Upper lobe of left lung (tissue), 6 donors: ENCODE measurements at regions not wholly inside any gene's neighbourhood (a gene's known extent, or its start where the extent isn't known, plus 50 kb on each side); places are given as distances from the start of the nearest gene placed in this dataset.
"Not testable (repeated sequence)": the region's sequence is repeated elsewhere in the genome, so short reads cannot be mapped to it uniquely, and the experiment has no call there.

Source experiments
- ATAC-seq, 2 donors: fragments of 200-7000 bp; cut with Tn5 transposase; one replicate each; pipeline ENCODE4 v1.9.1; 2022; ENCODE audit warnings: mild to moderate bottlenecking in 2 of 2, moderate library complexity in 2 of 2; ENCODE audit not compliant: low FRiP score in 2 of 2
- DNase-seq, 2 donors: peaks; one replicate each; pipeline ENCODE4 v3.0.0-alpha.2; 2019 to 2020
- H3K27ac ChIP-seq, 4 donors: fragments of 200-600 bp; sonication (generic); one replicate each; pipeline ENCODE4 v1.5.1; 2016 to 2019
- H3K27me3 ChIP-seq, 4 donors: fragments of 200-600 bp; sonication (generic); one replicate each; pipeline ENCODE4 v1.5.1; 2017 to 2019
- H3K36me3 ChIP-seq, 4 donors: fragments of 200-600 bp; sonication (generic); one replicate each; pipeline ENCODE4 v1.5.1; 2016 to 2019
- H3K4me1 ChIP-seq, 4 donors: fragments of 200-600 bp; sonication (generic); one replicate each; pipeline ENCODE4 v1.5.1; 2018 to 2019
- H3K4me3 ChIP-seq, 4 donors: fragments of 200-600 bp; sonication (generic); one replicate each; pipeline ENCODE4 v1.5.1; 2017 to 2019; ENCODE audit warnings: mild to moderate bottlenecking in 2 of 4, moderate library complexity in 1 of 4
- H3K9me3 ChIP-seq, 4 donors: fragments of 200-600 bp; sonication (generic); one replicate each; pipeline ENCODE4 v1.5.1; 2018 to 2019
- CTCF ChIP-seq, 6 experiments: fragments of 450-650 bp in 4 of 6; fragments of 200-600 bp in 2 of 6; sonication (generic) in 2 of 6; IDR thresholded peaks; one replicate each; pipeline ENCODE4 v1.5.1; 2016 to 2019; ENCODE audit warnings: antibody characterized with exemption in 6 of 6
- EP300 ChIP-seq, 4 donors: sonication (generic); formaldehyde crosslinking; IDR thresholded peaks; one replicate each; pipeline ENCODE4 v1.5.1; 2017; ENCODE audit warnings: antibody characterized with exemption in 4 of 4, control low read depth in 2 of 4
- POLR2A ChIP-seq, 4 donors: fragments of 450-650 bp; IDR thresholded peaks; one replicate each; pipeline ENCODE4 v1.5.1; 2016 to 2017; ENCODE audit warnings: antibody characterized with exemption in 4 of 4, mild to moderate bottlenecking in 2 of 4
- POLR2AphosphoS5 ChIP-seq, 2 donors: sonication (generic); formaldehyde crosslinking; IDR thresholded peaks; one replicate each; pipeline ENCODE4 v1.5.1; 2017; ENCODE audit warnings: antibody characterized with exemption in 2 of 2
- WGBS, 2 donors: methylation state at CpG; one replicate each; pipeline ENCODE4 v1.1.5; 2017 to 2018; 5-methylcytosine and 5-hydroxymethylcytosine counted together
- donor health status: DM: no; HTN: no; CAD: no; lungs with moderate emphysema.
- donor health status: DM: no; HTN: yes; CAD: no; lungs with severe emphysema.

- DNase-seq: peak in 1 of 2 donors; percentile 11
- 81 to 93% methylated on average over 5 to 11 of the region's 11 CpGs for WGBS, 2 donors
- H3K9me3 ChIP-seq: no peaks in the 10 kb centered on the region
These were observed 854.1 kb downstream of the TBC1D22A start for GRCh38 chr22:47616396-47617020.

GRCh38 chr22:47615051-47615450 is 852.6 kb downstream of the TBC1D22A start:
- Histone ChIP-seq H3K27ac (no peak overlapping the region), H3K36me3 (no peaks in the 10 kb centered on the region), H3K4me3 (no peak overlapping the region), H3K4me1 (no peaks in the 10 kb centered on the region), H3K27me3 (no peaks in the 10 kb centered on the region), H3K9me3 (peaks cover 0 to 3% (median 0%) of the 10 kb centered on the region in 4 donors)
- TF ChIP-seq CTCF (IDR thresholded peaks at IDR 0.05): no peak
- TF ChIP-seq EP300 (IDR thresholded peaks at IDR 0.05): no peak
- TF ChIP-seq POLR2AphosphoS5 (IDR thresholded peaks at IDR 0.05): no peak
- no peak for TF ChIP-seq POLR2A (IDR thresholded peaks at IDR 0.05)
- ATAC-seq: no peak
- 81 to 85% methylated on average over 10 of the region's 10 CpGs for WGBS, 2 donors
- DNase-seq: no peak

More at GRCh38 chr22:47616396-47617020, 854.1 kb downstream of the TBC1D22A start:
- H3K36me3 ChIP-seq: no peaks in the 10 kb centered on the region
- no peaks in the 10 kb centered on the region for H3K4me1 ChIP-seq
- TF ChIP-seq CTCF (IDR thresholded peaks at IDR 0.05) (no peak), POLR2A (IDR thresholded peaks at IDR 0.05) (no peak)
- no peak for ATAC-seq
- no peak overlapping the region for H3K4me3 ChIP-seq
- H3K27me3 ChIP-seq: no peaks in the 10 kb centered on the region
- no peak overlapping the region for H3K27ac ChIP-seq

- H3K27me3 ChIP-seq: no peaks in the 10 kb centered on the region
- no peak overlapping the region for H3K4me3 ChIP-seq
- H3K4me1 ChIP-seq: no peaks in the 10 kb centered on the region
- no peaks in the 10 kb centered on the region for H3K36me3 ChIP-seq
- DNase-seq: no peak
- no peak for ATAC-seq
- peaks cover 0 to 3% (median 0%) of the 10 kb centered on the region in 4 donors for H3K9me3 ChIP-seq
- H3K27ac ChIP-seq: no peak overlapping the region
- TF ChIP-seq POLR2A (IDR thresholded peaks at IDR 0.05): no peak
- no peak for TF ChIP-seq EP300 (IDR thresholded peaks at IDR 0.05)
- TF ChIP-seq POLR2AphosphoS5 (IDR thresholded peaks at IDR 0.05): no peak
- TF ChIP-seq CTCF (IDR thresholded peaks at IDR 0.05): no peak
- WGBS, 2 donors: 85 to 94% methylated on average over 12 to 13 of the region's 13 CpGs
These were observed 851.3 kb downstream of the TBC1D22A start for GRCh38 chr22:47613606-47614350.

GRCh38 chr22:47613181-47613580 is 850.7 kb downstream of the TBC1D22A start:
- H3K36me3 ChIP-seq, DNase-seq, H3K27ac ChIP-seq, H3K4me1 ChIP-seq, H3K4me3 ChIP-seq, ATAC-seq, H3K9me3 ChIP-seq, H3K27me3 ChIP-seq: not testable (repeated sequence)
- WGBS, 2 donors: 73 to 76% methylated on average over 11 of the region's 11 CpGs

GRCh38 chr22:47612311-47612910 is 850.0 kb downstream of the TBC1D22A start:
- H3K4me1 ChIP-seq: no peaks in the 10 kb centered on the region
- ATAC-seq (no peak), DNase-seq (no peak)
- WGBS, 2 donors: 73 to 77% methylated on average over 17 of the region's 17 CpGs
- H3K27me3 ChIP-seq: no peaks in the 10 kb centered on the region
- no peak overlapping the region for H3K4me3 ChIP-seq
- TF ChIP-seq CTCF (IDR thresholded peaks at IDR 0.05) (no peak), POLR2AphosphoS5 (IDR thresholded peaks at IDR 0.05) (no peak), EP300 (IDR thresholded peaks at IDR 0.05) (no peak), POLR2A (IDR thresholded peaks at IDR 0.05) (no peak)
- no peaks in the 10 kb centered on the region for H3K36me3 ChIP-seq
- peaks cover 0 to 3% (median 0%) of the 10 kb centered on the region in 4 donors for H3K9me3 ChIP-seq
- no peak overlapping the region for H3K27ac ChIP-seq
